Neuron (in vitro differentiated cells): ENCODE measurements at regions not wholly inside any gene's neighbourhood (a gene's known extent, or its start where the extent isn't known, plus 50 kb on each side); places are given as distances from the start of the nearest gene placed in this dataset.
"Not testable (repeated sequence)": the region's sequence is repeated elsewhere in the genome, so short reads cannot be mapped to it uniquely, and the experiment has no call there.

Source experiments
- H2AFZ ChIP-seq: one replicate; pipeline ENCODE4 v1.6.1; 2013; ENCODE audit warnings: low read depth, mild to moderate bottlenecking, inconsistent platforms, low read length, moderate library complexity
- H3K27me3 ChIP-seq: one replicate; pipeline ENCODE4 v1.6.1; 2013; ENCODE audit warnings: low read length; ENCODE audit not compliant: insufficient read depth
- H3K36me3 ChIP-seq: one replicate; pipeline ENCODE4 v1.6.1; 2013; ENCODE audit warnings: low read length; ENCODE audit not compliant: insufficient read depth
- H3K4me1 ChIP-seq: one replicate; pipeline ENCODE4 v1.6.1; 2013; ENCODE audit warnings: low read length; ENCODE audit not compliant: insufficient read depth
- H3K4me3 ChIP-seq: 2 replicates; pipeline ENCODE4 v1.5.1; 2013; ENCODE audit warnings: mild to moderate bottlenecking, low read length, moderate library complexity
- H3K9me3 ChIP-seq: one replicate; pipeline ENCODE4 v1.6.1; 2013; ENCODE audit warnings: low read length

DNA sequence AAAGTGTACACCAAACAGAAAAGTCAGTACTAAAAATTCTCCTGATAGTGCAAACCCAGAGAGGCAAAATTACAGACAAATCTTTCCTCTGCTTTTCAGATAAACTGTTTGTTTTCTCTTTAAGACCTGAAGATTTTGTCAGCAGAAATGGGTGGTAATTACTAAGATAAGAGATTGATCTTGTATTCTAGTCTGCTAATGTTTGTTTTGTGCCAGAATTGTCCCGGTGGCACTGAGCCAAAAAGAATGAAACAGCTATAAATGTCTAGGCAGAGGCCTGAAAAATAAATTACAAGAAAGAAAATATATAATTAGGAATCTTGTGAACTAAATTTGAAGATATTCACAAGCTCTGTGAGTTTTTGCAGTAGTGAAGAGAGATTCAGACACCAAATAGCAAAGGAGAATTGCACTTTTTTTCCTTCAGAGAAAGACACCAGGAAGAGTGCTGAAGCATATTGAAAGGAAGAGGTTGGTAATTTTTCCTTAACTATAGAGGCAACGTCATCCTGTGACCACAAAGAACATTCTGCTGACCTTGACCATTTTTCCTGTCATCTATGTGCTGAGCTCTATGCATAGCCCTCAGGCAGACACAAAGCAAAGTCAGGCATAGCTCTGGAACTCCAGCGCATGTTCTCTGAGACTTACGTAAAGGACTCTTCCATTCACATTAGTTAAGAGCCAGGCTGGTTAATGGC lies 314.5 kb upstream of the RASGEF1B start:
- H3K27me3 ChIP-seq, result no peaks in the 10 kb centered on the region
- H3K36me3 ChIP-seq, result no peaks in the 10 kb centered on the region
- peaks cover 5% of the 10 kb centered on the region for H3K4me1 ChIP-seq
- H2AFZ ChIP-seq, result no peak overlapping the region
- H3K4me3 ChIP-seq, result no peak overlapping the region
- no peaks in the 10 kb centered on the region for H3K9me3 ChIP-seq

DNA sequence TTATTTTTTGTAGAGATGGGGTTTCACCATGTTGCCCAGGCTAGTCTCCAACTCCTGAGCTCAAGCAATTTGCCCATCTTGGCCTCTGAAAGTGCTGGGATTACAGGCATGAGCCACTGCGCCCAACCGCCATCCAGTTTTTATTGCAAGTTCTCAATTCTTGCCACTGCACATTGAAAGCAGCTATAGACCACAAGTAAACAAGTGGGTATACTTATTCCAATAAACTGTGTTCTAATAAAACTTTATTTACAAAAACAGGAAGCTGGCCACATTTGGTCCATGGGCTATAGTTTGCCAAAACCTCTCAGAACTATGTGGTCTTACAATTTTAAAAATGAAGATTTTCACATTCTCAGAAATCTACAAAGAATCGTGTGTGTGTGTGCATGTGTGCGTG lies 313.6 kb upstream of the RASGEF1B start:
- Histone ChIP-seq H3K36me3 (no peaks in the 10 kb centered on the region), H3K4me3 (no peak overlapping the region), H3K9me3 (no peaks in the 10 kb centered on the region), H3K27me3 (no peaks in the 10 kb centered on the region), H3K4me1 (peaks cover 5% of the 10 kb centered on the region), H2AFZ (no peak overlapping the region)

DNA sequence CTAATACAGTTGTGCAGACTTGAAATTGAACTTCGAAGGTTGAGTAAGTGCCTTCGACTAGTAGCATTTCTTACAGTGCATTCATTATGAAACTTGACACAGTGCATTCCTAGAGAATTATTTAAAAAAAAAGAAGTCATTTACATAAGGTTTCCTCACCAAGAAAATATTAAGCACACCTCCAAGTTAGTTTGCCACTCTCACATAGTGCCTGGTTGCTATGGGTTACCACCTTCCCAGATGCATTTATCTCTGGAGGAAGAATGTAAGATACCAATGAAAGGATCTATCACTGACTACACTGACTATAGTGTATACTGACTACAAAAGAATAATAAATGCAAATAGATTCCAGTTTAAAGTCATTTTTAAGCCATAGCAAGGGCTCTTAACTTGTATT lies 311.9 kb upstream of the RASGEF1B start:
- no peak overlapping the region for H2AFZ ChIP-seq
- no peak overlapping the region for H3K4me3 ChIP-seq
- H3K4me1 ChIP-seq, result peaks cover 5% of the 10 kb centered on the region
- H3K9me3 ChIP-seq, result no peaks in the 10 kb centered on the region
- no peaks in the 10 kb centered on the region for H3K36me3 ChIP-seq
- H3K27me3 ChIP-seq, result no peaks in the 10 kb centered on the region

GRCh38 chr4:81781799-81782198 lies 310.1 kb upstream of the RASGEF1B start:
- Histone ChIP-seq H3K4me1 (peaks cover 5% of the 10 kb centered on the region), H3K27me3 (no peaks in the 10 kb centered on the region), H2AFZ (no peak overlapping the region), H3K36me3 (no peaks in the 10 kb centered on the region), H3K4me3 (no peak overlapping the region), H3K9me3 (no peaks in the 10 kb centered on the region)

DNA sequence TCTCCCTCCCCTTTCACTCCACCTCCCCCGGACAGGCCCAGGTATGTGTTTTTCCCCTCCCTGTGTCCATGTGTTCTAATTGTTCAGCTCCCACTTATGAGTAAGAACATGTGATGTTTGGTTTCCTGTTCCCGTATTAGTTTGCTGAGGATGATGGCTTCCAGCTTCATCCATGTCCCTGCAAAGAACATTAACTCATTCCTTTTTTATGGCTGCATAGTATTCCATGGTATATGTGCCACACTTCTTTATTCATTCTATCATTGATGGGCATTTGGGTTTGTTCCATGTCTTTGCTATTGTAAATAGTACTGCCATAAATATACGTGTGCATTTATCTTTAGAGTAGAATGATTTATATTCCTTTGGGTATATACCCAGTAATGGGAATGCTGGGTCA lies 306.0 kb upstream of the RASGEF1B start:
- H3K27me3 ChIP-seq, result not testable (repeated sequence)

GRCh38 chr4:81776794-81777193 lies 305.1 kb upstream of the RASGEF1B start:
- no peaks in the 10 kb centered on the region for H3K9me3 ChIP-seq
- H3K36me3 ChIP-seq, result no peaks in the 10 kb centered on the region
- H3K4me3 ChIP-seq, result no peak overlapping the region
- no peaks in the 10 kb centered on the region for H3K27me3 ChIP-seq
- no peak overlapping the region for H2AFZ ChIP-seq
- H3K4me1 ChIP-seq, result no peaks in the 10 kb centered on the region

More for the DNA sequence above, 306.0 kb upstream of the RASGEF1B start:
- H3K4me3 ChIP-seq, H3K9me3 ChIP-seq, H2AFZ ChIP-seq, H3K36me3 ChIP-seq, H3K4me1 ChIP-seq: not testable (repeated sequence)

DNA sequence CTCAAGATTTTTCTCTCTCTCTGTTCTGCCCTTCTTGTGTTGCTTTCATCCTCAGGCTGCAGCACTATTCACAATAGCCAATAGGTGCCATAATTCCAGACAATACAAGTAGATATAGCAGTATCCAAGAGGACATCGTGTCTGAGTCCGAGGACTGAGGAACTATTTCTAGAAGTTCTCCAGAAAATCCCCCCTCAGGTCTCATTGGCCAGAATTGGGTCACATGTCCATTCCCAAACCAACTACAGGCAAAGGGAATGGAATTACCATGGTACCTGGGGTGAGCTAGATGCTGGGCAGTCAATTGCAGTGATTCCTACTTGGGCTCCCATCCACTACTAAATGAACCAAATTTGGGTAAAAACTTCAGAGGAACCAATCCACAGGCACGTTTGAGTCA lies 301.9 kb upstream of the RASGEF1B start:
- Histone ChIP-seq H3K27me3 (no peaks in the 10 kb centered on the region), H3K9me3 (no peaks in the 10 kb centered on the region), H3K36me3 (no peaks in the 10 kb centered on the region), H2AFZ (no peak overlapping the region), H3K4me1 (no peaks in the 10 kb centered on the region), H3K4me3 (no peak overlapping the region)

GRCh38 chr4:81771721-81772120 lies 300.0 kb upstream of the RASGEF1B start:
- no peaks in the 10 kb centered on the region for H3K27me3 ChIP-seq
- no peaks in the 10 kb centered on the region for H3K36me3 ChIP-seq
- no peaks in the 10 kb centered on the region for H3K4me1 ChIP-seq
- no peaks in the 10 kb centered on the region for H3K9me3 ChIP-seq
- no peak overlapping the region for H2AFZ ChIP-seq
- no peak overlapping the region for H3K4me3 ChIP-seq

DNA sequence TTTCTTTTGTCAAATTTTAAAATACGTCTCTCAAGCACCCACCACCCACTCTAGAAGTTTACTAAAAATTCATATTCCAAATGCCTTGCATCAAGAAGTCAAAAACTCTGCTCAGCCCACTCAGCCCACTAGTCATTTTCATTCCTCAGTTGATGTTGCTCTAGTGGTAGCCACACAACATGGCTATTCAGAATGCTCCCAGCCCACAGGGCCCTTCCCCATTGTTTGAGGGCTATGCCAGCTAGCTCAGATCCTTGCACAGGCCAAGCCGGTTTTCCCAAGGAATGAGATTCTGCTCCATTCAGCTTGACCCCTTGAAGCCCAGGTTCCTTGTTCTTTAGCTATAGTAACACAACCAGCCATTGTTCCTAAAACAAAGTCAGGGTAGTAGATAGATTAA lies 297.5 kb upstream of the RASGEF1B start:
- Histone ChIP-seq H3K4me3 (no peak overlapping the region), H2AFZ (no peak overlapping the region), H3K36me3 (no peaks in the 10 kb centered on the region), H3K27me3 (no peaks in the 10 kb centered on the region), H3K4me1 (no peaks in the 10 kb centered on the region), H3K9me3 (no peaks in the 10 kb centered on the region)

GRCh38 chr4:81758574-81759264 lies 287.0 kb upstream of the RASGEF1B start:
- H3K27me3 ChIP-seq, result no peaks in the 10 kb centered on the region
- no peaks in the 10 kb centered on the region for H3K4me1 ChIP-seq
- H3K36me3 ChIP-seq, result no peaks in the 10 kb centered on the region
- H3K4me3 ChIP-seq, result no peak overlapping the region
- H2AFZ ChIP-seq, result no peak overlapping the region
- H3K9me3 ChIP-seq, result no peaks in the 10 kb centered on the region

- Histone ChIP-seq H2AFZ (no peak overlapping the region), H3K9me3 (no peaks in the 10 kb centered on the region), H3K36me3 (no peaks in the 10 kb centered on the region), H3K4me1 (no peaks in the 10 kb centered on the region), H3K4me3 (no peak overlapping the region), H3K27me3 (no peaks in the 10 kb centered on the region)
These were observed 286.0 kb upstream of the RASGEF1B start for GRCh38 chr4:81757691-81758090.

GRCh38 chr4:81756973-81757372 lies 285.3 kb upstream of the RASGEF1B start:
- Histone ChIP-seq H3K4me3 (no peak overlapping the region), H2AFZ (no peak overlapping the region), H3K27me3 (no peaks in the 10 kb centered on the region), H3K9me3 (no peaks in the 10 kb centered on the region), H3K4me1 (no peaks in the 10 kb centered on the region), H3K36me3 (no peaks in the 10 kb centered on the region)

DNA sequence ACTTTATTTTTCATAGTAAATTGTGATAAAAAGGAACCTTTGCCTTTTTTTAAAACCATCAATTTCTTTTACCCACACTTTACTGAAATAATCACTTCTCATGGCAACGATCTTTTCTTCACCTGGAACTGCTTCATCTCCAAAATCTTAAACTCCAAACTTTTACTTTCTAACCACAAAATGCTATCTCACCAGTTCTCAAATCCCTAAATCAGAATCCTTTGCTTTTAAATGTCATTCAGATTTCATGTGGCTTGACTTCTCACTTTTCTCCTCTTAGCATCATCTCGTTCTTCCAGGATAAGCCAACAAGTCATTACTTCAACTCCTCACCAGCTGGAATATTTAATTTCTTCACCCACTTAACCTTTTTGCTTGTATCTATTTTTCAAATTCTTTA lies 284.3 kb upstream of the RASGEF1B start:
- Histone ChIP-seq H3K4me1 (no peaks in the 10 kb centered on the region), H3K27me3 (no peaks in the 10 kb centered on the region), H2AFZ (no peak overlapping the region), H3K36me3 (no peaks in the 10 kb centered on the region), H3K4me3 (no peak overlapping the region), H3K9me3 (no peaks in the 10 kb centered on the region)

DNA sequence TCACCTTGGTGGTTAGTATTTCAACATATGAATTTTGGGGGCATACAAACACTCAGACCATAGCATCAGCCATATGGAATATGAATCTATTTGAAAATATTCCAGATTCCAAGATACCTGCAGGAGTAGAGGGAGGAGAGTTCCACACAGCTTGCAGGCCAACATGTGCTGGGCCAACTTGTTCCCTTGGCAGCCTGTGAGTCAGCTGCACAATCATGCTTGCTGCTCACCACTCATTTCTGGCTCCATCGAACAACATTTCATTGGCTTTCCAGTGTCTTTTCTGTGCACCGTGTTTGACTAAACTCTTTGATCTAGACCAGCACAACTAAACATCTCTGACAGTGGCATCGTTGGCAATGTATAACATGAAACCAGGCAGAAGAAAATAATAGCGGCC lies 282.5 kb upstream of the RASGEF1B start:
- no peak overlapping the region for H3K4me3 ChIP-seq
- no peaks in the 10 kb centered on the region for H3K4me1 ChIP-seq
- no peaks in the 10 kb centered on the region for H3K27me3 ChIP-seq
- H3K36me3 ChIP-seq, result no peaks in the 10 kb centered on the region
- H2AFZ ChIP-seq, result no peak overlapping the region
- no peaks in the 10 kb centered on the region for H3K9me3 ChIP-seq
